Neural progenitor cell (in vitro differentiated cells): ENCODE measurements at regions not wholly inside any gene's neighbourhood (a gene's known extent, or its start where the extent isn't known, plus 50 kb on each side); places are given as distances from the start of the nearest gene placed in this dataset.

ENCODE experiments used
- CTCF ChIP-seq: fragments of 200-600 bp; sonication (generic); IDR thresholded peaks from 2 replicates; pipeline ENCODE4 v1.5.1; 2017; ENCODE audit warnings: antibody characterized with exemption, mild to moderate bottlenecking
- EZH2phosphoT487 ChIP-seq: fragments of 200-600 bp; sonication (generic); IDR thresholded peaks from 2 replicates; pipeline ENCODE4 v1.6.1; 2017; ENCODE audit warnings: antibody characterized with exemption

GRCh38 chrX:96425200-96425599, 259.4 kb upstream of the DIAPH2 start:
- TF ChIP-seq CTCF = no peak
- no peak for TF ChIP-seq EZH2phosphoT487
